ENCODE measurements at regions not wholly inside any gene's neighbourhood (a gene's known extent, or its start where the extent isn't known, plus 50 kb on each side); places are given as distances from the start of the nearest gene placed in this dataset.

- TF ChIP-seq, protein P1, sequence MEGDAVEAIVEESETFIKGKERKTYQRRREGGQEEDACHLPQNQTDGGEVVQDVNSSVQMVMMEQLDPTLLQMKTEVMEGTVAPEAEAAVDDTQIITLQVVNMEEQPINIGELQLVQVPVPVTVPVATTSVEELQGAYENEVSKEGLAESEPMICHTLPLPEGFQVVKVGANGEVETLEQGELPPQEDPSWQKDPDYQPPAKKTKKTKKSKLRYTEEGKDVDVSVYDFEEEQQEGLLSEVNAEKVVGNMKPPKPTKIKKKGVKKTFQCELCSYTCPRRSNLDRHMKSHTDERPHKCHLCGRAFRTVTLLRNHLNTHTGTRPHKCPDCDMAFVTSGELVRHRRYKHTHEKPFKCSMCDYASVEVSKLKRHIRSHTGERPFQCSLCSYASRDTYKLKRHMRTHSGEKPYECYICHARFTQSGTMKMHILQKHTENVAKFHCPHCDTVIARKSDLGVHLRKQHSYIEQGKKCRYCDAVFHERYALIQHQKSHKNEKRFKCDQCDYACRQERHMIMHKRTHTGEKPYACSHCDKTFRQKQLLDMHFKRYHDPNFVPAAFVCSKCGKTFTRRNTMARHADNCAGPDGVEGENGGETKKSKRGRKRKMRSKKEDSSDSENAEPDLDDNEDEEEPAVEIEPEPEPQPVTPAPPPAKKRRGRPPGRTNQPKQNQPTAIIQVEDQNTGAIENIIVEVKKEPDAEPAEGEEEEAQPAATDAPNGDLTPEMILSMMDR (IDR thresholded peaks at IDR 0.05; ENCODE audit: low read depth, low read length, missing input control), result no peak
- TF ChIP-seq SP1 (IDR thresholded peaks at IDR 0.05), result no peak
- no peak for TF ChIP-seq ATF3 (IDR thresholded peaks at IDR 0.05)
- no peak for TF ChIP-seq JUND (IDR thresholded peaks at IDR 0.05)
- TF ChIP-seq GABPA (IDR thresholded peaks at IDR 0.05 in 1 of 2, conservative IDR thresholded peaks at IDR 0.05 in 1 of 2), result no peak
- no peak for TF ChIP-seq RAD21 (IDR thresholded peaks at IDR 0.05)
- no peak for TF ChIP-seq FOXA1 (IDR thresholded peaks at IDR 0.05)
- no peak for TF ChIP-seq TAF1 (conservative IDR thresholded peaks at IDR 0.05)
- no peak for TF ChIP-seq YY1 (IDR thresholded peaks at IDR 0.05)
- no peak for TF ChIP-seq ZBTB33 (IDR thresholded peaks at IDR 0.05)
- TF ChIP-seq, protein P2, sequence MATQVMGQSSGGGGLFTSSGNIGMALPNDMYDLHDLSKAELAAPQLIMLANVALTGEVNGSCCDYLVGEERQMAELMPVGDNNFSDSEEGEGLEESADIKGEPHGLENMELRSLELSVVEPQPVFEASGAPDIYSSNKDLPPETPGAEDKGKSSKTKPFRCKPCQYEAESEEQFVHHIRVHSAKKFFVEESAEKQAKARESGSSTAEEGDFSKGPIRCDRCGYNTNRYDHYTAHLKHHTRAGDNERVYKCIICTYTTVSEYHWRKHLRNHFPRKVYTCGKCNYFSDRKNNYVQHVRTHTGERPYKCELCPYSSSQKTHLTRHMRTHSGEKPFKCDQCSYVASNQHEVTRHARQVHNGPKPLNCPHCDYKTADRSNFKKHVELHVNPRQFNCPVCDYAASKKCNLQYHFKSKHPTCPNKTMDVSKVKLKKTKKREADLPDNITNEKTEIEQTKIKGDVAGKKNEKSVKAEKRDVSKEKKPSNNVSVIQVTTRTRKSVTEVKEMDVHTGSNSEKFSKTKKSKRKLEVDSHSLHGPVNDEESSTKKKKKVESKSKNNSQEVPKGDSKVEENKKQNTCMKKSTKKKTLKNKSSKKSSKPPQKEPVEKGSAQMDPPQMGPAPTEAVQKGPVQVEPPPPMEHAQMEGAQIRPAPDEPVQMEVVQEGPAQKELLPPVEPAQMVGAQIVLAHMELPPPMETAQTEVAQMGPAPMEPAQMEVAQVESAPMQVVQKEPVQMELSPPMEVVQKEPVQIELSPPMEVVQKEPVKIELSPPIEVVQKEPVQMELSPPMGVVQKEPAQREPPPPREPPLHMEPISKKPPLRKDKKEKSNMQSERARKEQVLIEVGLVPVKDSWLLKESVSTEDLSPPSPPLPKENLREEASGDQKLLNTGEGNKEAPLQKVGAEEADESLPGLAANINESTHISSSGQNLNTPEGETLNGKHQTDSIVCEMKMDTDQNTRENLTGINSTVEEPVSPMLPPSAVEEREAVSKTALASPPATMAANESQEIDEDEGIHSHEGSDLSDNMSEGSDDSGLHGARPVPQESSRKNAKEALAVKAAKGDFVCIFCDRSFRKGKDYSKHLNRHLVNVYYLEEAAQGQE (IDR thresholded peaks at IDR 0.05), result no peak
Measured at GRCh38 chr4:164134388-164134787, 619.5 kb upstream of the SMIM31 start.

All from liver (tissue), 3 donors.